Astrocyte (in vitro differentiated cells and primary cell): ENCODE measurements at regions not wholly inside any gene's neighbourhood (a gene's known extent, or its start where the extent isn't known, plus 50 kb on each side); places are given as distances from the start of the nearest gene placed in this dataset.

Experiments used
- DNase-seq: peaks from one replicate; pipeline ENCODE4 v3.0.0-alpha.2; 2010; ENCODE audit warnings: low read depth
- FAIRE-seq: peaks from 2 replicates; lab custom pipeline; 2011; peaks lifted over from hg19 to GRCh38; lab: Jason Lieb, UNC
- H2AFZ ChIP-seq: 2 replicates; pipeline ENCODE4 v1.6.0; 2012; ENCODE audit warnings: low read depth, low read length, inconsistent platforms
- H3K27ac ChIP-seq: 2 replicates; pipeline ENCODE4 v1.5.1; 2011; ENCODE audit warnings: low read depth, low read length, inconsistent platforms
- H3K27me3 ChIP-seq: 2 replicates; pipeline ENCODE4 v1.6.0; 2011; ENCODE audit warnings: low read length, inconsistent platforms; ENCODE audit not compliant: insufficient read depth
- H3K36me3 ChIP-seq: 2 replicates; pipeline ENCODE4 v1.5.1; 2011; ENCODE audit warnings: low read length, inconsistent platforms; ENCODE audit not compliant: insufficient read depth
- H3K4me1 ChIP-seq: 2 replicates; pipeline ENCODE4 v1.5.1; 2011; ENCODE audit warnings: low read length, inconsistent platforms; ENCODE audit not compliant: insufficient read depth
- H3K4me2 ChIP-seq: 2 replicates; pipeline ENCODE4 v1.6.0; 2012; ENCODE audit warnings: low read length, inconsistent platforms
- H3K4me3 ChIP-seq: 2 replicates; pipeline ENCODE4 v1.5.1; 2011; ENCODE audit warnings: low read depth, mild to moderate bottlenecking, low read length, inconsistent platforms; ENCODE audit not compliant: insufficient read depth
- H3K79me2 ChIP-seq: 2 replicates; pipeline ENCODE4 v1.6.0; 2012; ENCODE audit warnings: mild to moderate bottlenecking, low read length, inconsistent platforms; ENCODE audit not compliant: insufficient read depth
- H3K9ac ChIP-seq: 2 replicates; pipeline ENCODE4 v1.6.0; 2012; ENCODE audit warnings: mild to moderate bottlenecking, low read length, inconsistent platforms
- H3K9me3 ChIP-seq: 2 replicates; pipeline ENCODE4 v1.5.1; 2012; ENCODE audit warnings: low read depth, mild to moderate bottlenecking, low read length, inconsistent platforms; ENCODE audit not compliant: insufficient read depth
- H4K20me1 ChIP-seq: 2 replicates; pipeline ENCODE4 v1.6.0; 2012; ENCODE audit warnings: low read length, inconsistent platforms; ENCODE audit not compliant: insufficient read depth
- H3K27ac Mint-ChIP-seq: one replicate; pipeline ENCODE4 v1.8.0; 2021; ENCODE audit warnings: mild to moderate bottlenecking, mixed read lengths; ENCODE audit not compliant: unreplicated experiment
- H3K27me3 Mint-ChIP-seq: one replicate; pipeline ENCODE4 v1.8.0; 2021; ENCODE audit warnings: low read depth, mixed read lengths; ENCODE audit not compliant: unreplicated experiment
- H3K36me3 Mint-ChIP-seq: one replicate; pipeline ENCODE4 v1.8.0; 2021; ENCODE audit warnings: low read depth, mixed read lengths; ENCODE audit not compliant: unreplicated experiment
- H3K4me1 Mint-ChIP-seq: one replicate; pipeline ENCODE4 v1.8.0; 2021; ENCODE audit warnings: low read depth, mixed read lengths; ENCODE audit not compliant: unreplicated experiment
- H3K4me3 Mint-ChIP-seq: one replicate; pipeline ENCODE4 v1.8.0; 2021; ENCODE audit warnings: mild to moderate bottlenecking, moderate library complexity, mixed read lengths; ENCODE audit not compliant: unreplicated experiment
- H3K9me3 Mint-ChIP-seq: one replicate; pipeline ENCODE4 v1.8.0; 2021; ENCODE audit warnings: mild to moderate bottlenecking, mixed read lengths; ENCODE audit not compliant: unreplicated experiment
- EZH2 ChIP-seq: IDR thresholded peaks from 2 replicates; pipeline ENCODE4 v1.6.1; 2012; ENCODE audit warnings: mild to moderate bottlenecking, low read length, inconsistent platforms; ENCODE audit not compliant: insufficient read depth
- TF ChIP-seq, protein P1 (sequence below): IDR thresholded peaks from 2 replicates; pipeline ENCODE4 v1.5.1; 2011; ENCODE audit warnings: low read depth, mild to moderate bottlenecking, inconsistent platforms, low read length, moderate library complexity; ENCODE audit not compliant: insufficient read depth

GRCh38 chr10:78774614-78774998 lies 294.2 kb upstream of the ZMIZ1 start:
- no peak for DNase-seq
- H3K4me2 ChIP-seq = no peak overlapping the region
- Mint-ChIP-seq H3K27me3 (peaks cover 24% of the 10 kb centered on the region), H3K4me1 (peaks cover 13% of the 10 kb centered on the region), H3K36me3 (peaks cover 4% of the 10 kb centered on the region), H3K9me3 (peaks cover 8% of the 10 kb centered on the region), H3K4me3 (no peak overlapping the region), H3K27ac (no peak overlapping the region)
- no peak for TF ChIP-seq EZH2
- TF ChIP-seq, protein P1, sequence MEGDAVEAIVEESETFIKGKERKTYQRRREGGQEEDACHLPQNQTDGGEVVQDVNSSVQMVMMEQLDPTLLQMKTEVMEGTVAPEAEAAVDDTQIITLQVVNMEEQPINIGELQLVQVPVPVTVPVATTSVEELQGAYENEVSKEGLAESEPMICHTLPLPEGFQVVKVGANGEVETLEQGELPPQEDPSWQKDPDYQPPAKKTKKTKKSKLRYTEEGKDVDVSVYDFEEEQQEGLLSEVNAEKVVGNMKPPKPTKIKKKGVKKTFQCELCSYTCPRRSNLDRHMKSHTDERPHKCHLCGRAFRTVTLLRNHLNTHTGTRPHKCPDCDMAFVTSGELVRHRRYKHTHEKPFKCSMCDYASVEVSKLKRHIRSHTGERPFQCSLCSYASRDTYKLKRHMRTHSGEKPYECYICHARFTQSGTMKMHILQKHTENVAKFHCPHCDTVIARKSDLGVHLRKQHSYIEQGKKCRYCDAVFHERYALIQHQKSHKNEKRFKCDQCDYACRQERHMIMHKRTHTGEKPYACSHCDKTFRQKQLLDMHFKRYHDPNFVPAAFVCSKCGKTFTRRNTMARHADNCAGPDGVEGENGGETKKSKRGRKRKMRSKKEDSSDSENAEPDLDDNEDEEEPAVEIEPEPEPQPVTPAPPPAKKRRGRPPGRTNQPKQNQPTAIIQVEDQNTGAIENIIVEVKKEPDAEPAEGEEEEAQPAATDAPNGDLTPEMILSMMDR = no peak
- no peaks in the 10 kb centered on the region for H3K27me3 ChIP-seq
- H3K9me3 ChIP-seq = no peaks in the 10 kb centered on the region
- peaks cover 14% of the 10 kb centered on the region for H3K4me1 ChIP-seq
- H3K36me3 ChIP-seq = no peaks in the 10 kb centered on the region
- H3K79me2 ChIP-seq = no peaks in the 10 kb centered on the region
- no peak overlapping the region for H3K4me3 ChIP-seq
- H3K27ac ChIP-seq = no peak overlapping the region
- no peak for FAIRE-seq
- H4K20me1 ChIP-seq = no peaks in the 10 kb centered on the region
- peak overlapping the region; percentile 7 for H2AFZ ChIP-seq
- H3K9ac ChIP-seq = no peak overlapping the region

GRCh38 chr10:78774999-78775711 lies 293.6 kb upstream of the ZMIZ1 start:
- TF ChIP-seq EZH2 = no peak
- no peak overlapping the region for H3K4me2 ChIP-seq
- no peak overlapping the region for H3K9ac ChIP-seq
- H3K36me3 ChIP-seq = no peaks in the 10 kb centered on the region
- H3K4me1 ChIP-seq = peaks cover 14% of the 10 kb centered on the region
- H3K4me3 Mint-ChIP-seq = no peak overlapping the region
- no peak overlapping the region for H3K4me3 ChIP-seq
- DNase-seq (no peak), FAIRE-seq (no peak)
- H3K4me1 Mint-ChIP-seq = peaks cover 12% of the 10 kb centered on the region
- H2AFZ ChIP-seq = peak overlapping the region; percentile 7
- H3K36me3 Mint-ChIP-seq = peaks cover 4% of the 10 kb centered on the region
- H3K27me3 ChIP-seq = no peaks in the 10 kb centered on the region
- no peaks in the 10 kb centered on the region for H4K20me1 ChIP-seq
- H3K79me2 ChIP-seq = no peaks in the 10 kb centered on the region
- H3K27ac Mint-ChIP-seq = peak overlapping the region; percentile 75
- peaks cover 27% of the 10 kb centered on the region for H3K27me3 Mint-ChIP-seq
- no peak overlapping the region for H3K27ac ChIP-seq
- no peaks in the 10 kb centered on the region for H3K9me3 ChIP-seq
- peaks cover 8% of the 10 kb centered on the region for H3K9me3 Mint-ChIP-seq

DNA sequence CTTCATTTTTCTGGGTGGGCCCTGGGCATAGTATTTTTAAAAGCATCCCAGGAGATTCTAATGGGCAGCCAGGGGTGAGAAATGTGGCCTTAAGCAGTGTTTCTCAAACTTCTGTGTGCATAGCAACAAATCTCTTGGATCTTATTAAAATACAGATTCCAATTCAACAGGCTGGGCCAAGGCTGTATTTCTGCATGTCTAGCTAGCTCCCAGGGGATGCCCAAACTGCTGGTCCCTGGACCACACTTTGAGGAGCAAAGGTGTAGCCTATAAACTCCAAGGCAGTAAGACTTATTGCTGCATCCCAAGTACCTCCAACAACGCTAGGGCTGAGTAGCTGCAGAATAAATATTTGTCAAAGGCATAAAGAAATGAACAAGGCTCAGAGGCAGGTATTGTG lies 292.9 kb upstream of the ZMIZ1 start:
- Mint-ChIP-seq H3K27me3 (peaks cover 27% of the 10 kb centered on the region), H3K4me3 (no peak overlapping the region), H3K36me3 (peaks cover 1% of the 10 kb centered on the region), H3K27ac (no peak overlapping the region), H3K4me1 (peaks cover 10% of the 10 kb centered on the region), H3K9me3 (peaks cover 4% of the 10 kb centered on the region)
- Histone ChIP-seq H3K36me3 (no peaks in the 10 kb centered on the region), H3K4me2 (no peak overlapping the region), H3K4me1 (peaks cover 14% of the 10 kb centered on the region), H3K9me3 (no peaks in the 10 kb centered on the region), H3K9ac (no peak overlapping the region), H4K20me1 (no peaks in the 10 kb centered on the region), H3K27ac (no peak overlapping the region), H3K79me2 (no peaks in the 10 kb centered on the region), H3K27me3 (no peaks in the 10 kb centered on the region), H2AFZ (no peak overlapping the region), H3K4me3 (no peak overlapping the region)
- FAIRE-seq (no peak), DNase-seq (no peak)
- TF ChIP-seq, protein P1 = no peak
- no peak for TF ChIP-seq EZH2
